ENCODE measurements at regions not wholly inside any gene's neighbourhood (a gene's known extent, or its start where the extent isn't known, plus 50 kb on each side); places are given as distances from the start of the nearest gene placed in this dataset.

DNA sequence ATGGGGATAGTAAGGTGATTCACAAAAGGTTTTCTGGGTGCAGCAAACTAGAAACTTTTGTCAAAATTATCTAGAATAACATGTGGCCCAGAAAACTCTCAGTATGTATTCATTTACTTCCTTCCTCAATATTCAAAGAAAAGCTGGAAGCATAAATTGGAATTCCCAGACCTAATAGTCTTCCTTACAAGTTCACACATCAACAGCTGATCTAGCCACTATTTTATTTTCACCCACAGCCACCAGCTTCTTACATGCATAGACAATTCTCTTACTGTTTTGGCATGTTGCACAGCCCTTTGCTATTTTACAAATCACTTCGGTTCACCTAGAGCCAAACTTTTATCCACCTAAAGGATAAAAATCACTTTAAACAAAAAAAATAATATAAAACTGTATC lies 647.8 kb upstream of the CCDC54 start:
- TF ChIP-seq, protein P1, sequence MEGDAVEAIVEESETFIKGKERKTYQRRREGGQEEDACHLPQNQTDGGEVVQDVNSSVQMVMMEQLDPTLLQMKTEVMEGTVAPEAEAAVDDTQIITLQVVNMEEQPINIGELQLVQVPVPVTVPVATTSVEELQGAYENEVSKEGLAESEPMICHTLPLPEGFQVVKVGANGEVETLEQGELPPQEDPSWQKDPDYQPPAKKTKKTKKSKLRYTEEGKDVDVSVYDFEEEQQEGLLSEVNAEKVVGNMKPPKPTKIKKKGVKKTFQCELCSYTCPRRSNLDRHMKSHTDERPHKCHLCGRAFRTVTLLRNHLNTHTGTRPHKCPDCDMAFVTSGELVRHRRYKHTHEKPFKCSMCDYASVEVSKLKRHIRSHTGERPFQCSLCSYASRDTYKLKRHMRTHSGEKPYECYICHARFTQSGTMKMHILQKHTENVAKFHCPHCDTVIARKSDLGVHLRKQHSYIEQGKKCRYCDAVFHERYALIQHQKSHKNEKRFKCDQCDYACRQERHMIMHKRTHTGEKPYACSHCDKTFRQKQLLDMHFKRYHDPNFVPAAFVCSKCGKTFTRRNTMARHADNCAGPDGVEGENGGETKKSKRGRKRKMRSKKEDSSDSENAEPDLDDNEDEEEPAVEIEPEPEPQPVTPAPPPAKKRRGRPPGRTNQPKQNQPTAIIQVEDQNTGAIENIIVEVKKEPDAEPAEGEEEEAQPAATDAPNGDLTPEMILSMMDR (IDR thresholded peaks at IDR 0.05) = no peak
- TF ChIP-seq ZFX (IDR thresholded peaks at IDR 0.05; ENCODE audit: borderline replicate concordance) = no peak
- H3K27ac ChIP-seq = no peak overlapping the region

DNA sequence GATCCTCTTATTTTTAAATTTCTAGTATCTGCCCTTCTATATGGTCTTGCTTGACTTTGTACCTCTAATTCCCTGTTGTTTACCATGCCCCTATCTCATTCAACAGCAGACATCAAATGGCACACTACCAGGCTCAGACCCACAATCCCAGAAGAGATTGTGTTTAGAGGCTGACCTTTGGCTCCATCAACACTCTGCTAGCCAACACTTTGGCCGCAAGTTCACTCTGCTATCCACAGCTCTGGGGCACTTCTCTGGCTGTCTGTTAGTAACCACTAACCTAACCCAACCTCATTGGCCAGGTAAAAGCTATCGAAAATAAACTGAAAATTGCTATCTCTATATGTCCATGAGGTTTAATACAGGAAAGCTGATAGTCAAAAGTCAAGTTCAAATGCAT lies 646.0 kb upstream of the CCDC54 start:
- TF ChIP-seq, protein P1 (IDR thresholded peaks at IDR 0.05) = no peak
- TF ChIP-seq ZFX (IDR thresholded peaks at IDR 0.05; ENCODE audit: borderline replicate concordance) = no peak
- no peak overlapping the region for H3K27ac ChIP-seq

DNA sequence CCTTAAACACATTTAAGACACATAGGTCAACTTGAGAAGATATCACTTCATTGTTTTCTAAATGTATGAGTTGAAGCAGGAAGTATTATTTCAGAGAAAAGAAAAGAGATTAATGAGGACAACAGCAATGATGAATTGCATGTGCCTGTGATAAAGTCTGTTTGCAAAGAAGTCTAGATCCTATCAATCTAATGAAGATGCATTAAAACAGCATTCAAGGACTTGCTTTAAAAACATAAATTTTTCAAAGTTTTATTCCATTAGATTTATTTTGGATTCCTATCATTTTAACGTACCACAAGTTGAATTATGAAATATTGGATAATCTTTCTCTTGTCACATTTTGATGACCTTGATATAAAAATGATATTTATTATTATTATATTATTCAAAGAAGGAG lies 642.5 kb upstream of the CCDC54 start:
- TF ChIP-seq, protein P1 (IDR thresholded peaks at IDR 0.05) = no peak
- TF ChIP-seq ZFX (IDR thresholded peaks at IDR 0.05; ENCODE audit: borderline replicate concordance) = no peak
- no peak overlapping the region for H3K27ac ChIP-seq

DNA sequence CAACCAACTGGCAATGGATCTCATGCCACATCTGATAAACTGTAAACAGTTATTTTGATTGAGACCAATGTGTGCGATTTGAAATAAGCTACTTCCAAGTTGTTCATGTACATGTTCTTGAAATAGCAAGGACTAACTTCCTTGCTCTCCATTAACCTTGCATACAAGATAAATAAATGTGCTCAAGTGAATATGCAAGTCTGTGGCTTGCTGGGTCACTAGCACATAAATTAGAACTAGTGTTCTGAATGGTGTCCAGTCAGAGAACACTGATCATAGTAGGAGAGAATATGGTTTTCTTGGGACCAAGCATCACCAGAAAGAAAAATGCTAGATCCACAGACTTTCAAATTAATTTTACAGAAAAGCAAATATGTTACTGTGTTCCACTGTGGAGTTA lies 640.0 kb upstream of the CCDC54 start:
- TF ChIP-seq ZFX (IDR thresholded peaks at IDR 0.05; ENCODE audit: borderline replicate concordance) = no peak
- TF ChIP-seq, protein P1 (IDR thresholded peaks at IDR 0.05) = no peak
- no peak overlapping the region for H3K27ac ChIP-seq

DNA sequence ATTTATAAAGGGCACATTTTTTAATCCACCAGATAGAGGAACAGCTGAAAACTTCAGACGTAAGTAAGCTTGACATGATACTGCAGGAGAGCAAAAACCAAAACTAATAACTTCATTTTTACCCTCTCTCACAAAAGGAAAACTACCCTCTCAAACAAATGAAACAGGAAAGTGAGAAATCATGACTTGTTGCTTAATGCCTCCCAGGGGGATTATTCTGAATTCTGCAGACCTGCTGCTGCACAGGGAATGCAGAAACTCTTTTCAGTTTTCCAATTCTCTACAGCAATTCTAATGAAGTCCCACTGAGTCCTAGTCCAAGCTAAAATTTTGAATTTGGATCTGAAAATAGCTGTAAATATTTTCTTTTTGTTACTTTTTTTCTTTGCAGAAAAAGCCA lies 637.1 kb upstream of the CCDC54 start:
- no peak overlapping the region for H3K27ac ChIP-seq
- no peak for TF ChIP-seq ZFX (IDR thresholded peaks at IDR 0.05; ENCODE audit: borderline replicate concordance)
- TF ChIP-seq, protein P1 (IDR thresholded peaks at IDR 0.05) = no peak

DNA sequence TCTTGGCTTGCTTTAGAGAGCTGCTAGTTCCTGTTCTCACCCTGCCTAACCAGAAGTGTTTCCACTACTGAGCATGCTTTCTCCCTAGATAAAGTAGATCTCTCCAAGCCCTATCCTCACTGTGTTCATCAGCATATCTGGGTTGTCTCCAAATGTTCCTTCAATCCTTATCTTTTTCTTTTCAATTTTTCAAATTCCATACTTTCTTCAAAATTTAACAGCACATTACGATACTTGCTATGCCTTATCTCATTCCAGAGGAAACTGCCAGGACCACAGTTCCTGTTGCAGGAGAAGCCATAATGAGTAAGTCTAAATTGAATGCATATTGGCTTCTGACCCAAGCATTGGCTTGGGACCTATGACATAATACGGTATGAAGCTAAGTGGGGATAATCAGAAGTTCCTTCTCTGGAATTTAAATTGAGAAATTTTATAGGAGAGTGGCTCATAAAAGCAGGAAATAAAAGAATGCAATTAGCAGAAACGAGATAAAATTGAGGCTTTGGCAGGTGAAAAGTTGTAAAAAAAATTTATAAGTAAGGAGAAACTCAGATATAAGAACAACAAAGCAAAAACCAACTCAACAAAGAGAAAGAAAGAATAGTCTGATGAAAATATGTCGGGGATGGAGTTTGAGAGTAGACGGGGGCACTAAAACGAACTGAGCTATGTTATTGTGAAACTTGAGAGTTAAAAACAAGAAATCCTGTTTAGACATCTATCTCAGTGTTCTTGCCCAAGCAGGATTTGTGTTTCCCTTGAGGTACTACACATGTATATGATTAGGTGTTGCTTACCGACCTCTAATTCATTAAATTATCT lies 631.7 kb upstream of the CCDC54 start:
- H3K27ac ChIP-seq = no peak overlapping the region
- TF ChIP-seq, protein P1 (IDR thresholded peaks at IDR 0.05) = no peak
- TF ChIP-seq ZFX (IDR thresholded peaks at IDR 0.05; ENCODE audit: borderline replicate concordance) = no peak

DNA sequence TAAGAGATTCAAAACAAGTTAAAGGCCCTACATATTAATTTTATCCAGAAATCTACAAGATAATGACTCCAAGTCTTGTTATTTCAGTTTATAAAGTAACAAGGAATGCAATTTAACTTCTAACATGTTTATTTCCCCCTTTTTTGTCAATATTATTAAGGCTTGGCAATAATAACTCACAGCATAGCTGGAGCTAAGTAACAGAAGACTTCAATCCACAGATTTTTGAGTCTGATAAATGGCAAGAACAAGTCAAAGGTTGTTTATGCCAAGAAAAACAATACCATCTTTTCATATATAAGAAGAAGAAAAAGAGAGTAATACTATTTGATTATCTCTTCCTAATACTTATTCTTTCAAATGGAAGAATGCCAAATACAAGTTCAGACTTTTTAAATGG lies 631.0 kb upstream of the CCDC54 start:
- TF ChIP-seq, protein P1 (IDR thresholded peaks at IDR 0.05) = no peak
- no peak for TF ChIP-seq ZFX (IDR thresholded peaks at IDR 0.05; ENCODE audit: borderline replicate concordance)

More for the DNA sequence above, 631.0 kb upstream of the CCDC54 start:
- H3K27ac ChIP-seq = no peak overlapping the region

All from 22Rv1 (cell line).